SJSA1 (cell line): ENCODE measurements at regions not wholly inside any gene's neighbourhood (a gene's known extent, or its start where the extent isn't known, plus 50 kb on each side); places are given as distances from the start of the nearest gene placed in this dataset.
A peak's percentile ranks its signal among the peaks of the same experiment; 100 is the strongest.
"Not testable (repeated sequence)": the region's sequence is repeated elsewhere in the genome, so short reads cannot be mapped to it uniquely, and the experiment has no call there.

Source experiments
- DNase-seq, 2 experiments: peaks; one replicate each; pipeline ENCODE4 v3.0.0-alpha.2; 2015 to 2020; ENCODE audit warnings: low spot score in 2 of 2, low read depth in 1 of 2
- H3K27ac ChIP-seq: fragments of 250-450 bp; sonication (Bioruptor Pico); 2 replicates; pipeline ENCODE4 v1.5.1; 2020; ENCODE audit warnings: mild to moderate bottlenecking, moderate library complexity
- H3K27me3 ChIP-seq: fragments of 250-450 bp; sonication (Bioruptor Pico); replicated peaks from 2 replicates; pipeline ENCODE4 v1.5.1; 2020; ENCODE audit warnings: mild to moderate bottlenecking, moderate library complexity
- H3K36me3 ChIP-seq: fragments of 250-450 bp; sonication (Bioruptor Pico); 2 replicates; pipeline ENCODE4 v1.5.1; 2020; ENCODE audit warnings: mild to moderate bottlenecking
- H3K4me1 ChIP-seq: fragments of 250-450 bp; sonication (Bioruptor Pico); replicated peaks from 2 replicates; pipeline ENCODE4 v1.6.1; 2021; ENCODE audit warnings: mild to moderate bottlenecking
- H3K4me3 ChIP-seq: fragments of 250-450 bp; sonication (Bioruptor Pico); 2 replicates; pipeline ENCODE4 v1.5.1; 2020; ENCODE audit warnings: mild to moderate bottlenecking
- H3K9me3 ChIP-seq: fragments of 250-450 bp; sonication (Bioruptor Pico); replicated peaks from 2 replicates; pipeline ENCODE4 v1.5.1; 2020; ENCODE audit warnings: mild to moderate bottlenecking

DNA sequence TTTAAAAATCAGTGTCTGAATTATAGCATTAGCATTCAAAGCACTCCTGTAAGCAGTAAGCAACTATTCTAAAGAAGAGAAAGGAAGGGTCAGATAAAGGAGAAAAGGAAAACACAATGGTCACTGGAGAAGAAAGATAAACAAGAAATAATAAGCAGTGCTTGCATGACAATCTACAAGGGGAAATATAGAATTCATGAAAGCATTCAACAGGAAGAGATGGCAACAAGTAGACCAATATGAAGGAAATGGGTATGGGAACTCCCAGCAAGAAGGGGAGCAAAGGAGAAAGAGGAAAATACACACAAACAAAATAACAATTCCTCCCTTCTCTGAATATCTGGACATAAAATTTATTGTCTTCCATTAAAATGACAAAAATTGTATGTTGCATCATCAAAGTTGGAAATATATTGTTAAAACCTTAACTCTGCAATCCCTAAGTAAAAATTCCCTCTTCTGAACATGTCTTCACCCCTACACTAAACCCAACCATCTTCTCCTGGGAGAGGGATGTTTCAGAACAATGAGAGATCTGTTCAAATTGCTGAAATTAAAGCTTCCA is 206.3 kb upstream of the SAMSN1 start:
- DNase-seq = no peak
- H3K4me1 ChIP-seq = no peaks in the 10 kb centered on the region
- no peaks in the 10 kb centered on the region for H3K9me3 ChIP-seq
- H3K27ac ChIP-seq = no peak overlapping the region
- no peak overlapping the region for H3K4me3 ChIP-seq
- H3K36me3 ChIP-seq = no peaks in the 10 kb centered on the region
- H3K27me3 ChIP-seq = no peaks in the 10 kb centered on the region

DNA sequence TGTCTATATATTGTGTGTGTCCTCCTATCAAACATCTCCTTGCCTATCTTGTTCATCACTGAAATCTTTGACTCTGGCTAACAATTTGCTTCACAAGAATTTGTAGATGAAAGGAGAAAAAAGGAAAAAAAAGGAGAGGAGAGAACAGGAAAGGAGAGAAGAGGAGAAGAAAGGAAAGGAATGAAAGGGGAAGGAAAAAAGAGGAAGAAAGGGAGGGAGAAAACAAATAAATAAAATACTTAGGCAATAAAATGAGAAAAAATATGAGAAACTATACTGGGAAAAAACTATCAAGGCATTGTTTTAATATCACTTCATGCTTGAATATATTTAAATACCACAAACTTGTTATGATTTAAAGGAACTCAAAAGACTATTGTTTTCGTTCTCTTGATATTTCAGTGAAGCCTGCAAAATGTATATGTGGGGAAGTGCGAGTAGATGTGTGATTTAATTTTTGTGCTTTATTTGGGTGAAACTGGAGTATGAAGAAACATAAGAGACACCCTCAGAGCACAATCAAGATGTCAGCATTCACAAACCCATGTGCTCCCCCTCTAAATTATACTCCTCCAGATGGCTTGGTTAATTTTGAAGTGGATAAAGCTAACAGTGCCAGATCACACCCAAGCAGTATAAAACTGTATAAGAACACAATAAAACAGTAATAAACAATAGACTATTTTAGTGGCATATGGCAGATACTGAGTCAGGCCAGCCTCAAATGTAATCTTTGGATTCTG is 205.7 kb upstream of the SAMSN1 start:
- Histone ChIP-seq H3K4me1 (no peaks in the 10 kb centered on the region), H3K36me3 (no peaks in the 10 kb centered on the region)

DNA sequence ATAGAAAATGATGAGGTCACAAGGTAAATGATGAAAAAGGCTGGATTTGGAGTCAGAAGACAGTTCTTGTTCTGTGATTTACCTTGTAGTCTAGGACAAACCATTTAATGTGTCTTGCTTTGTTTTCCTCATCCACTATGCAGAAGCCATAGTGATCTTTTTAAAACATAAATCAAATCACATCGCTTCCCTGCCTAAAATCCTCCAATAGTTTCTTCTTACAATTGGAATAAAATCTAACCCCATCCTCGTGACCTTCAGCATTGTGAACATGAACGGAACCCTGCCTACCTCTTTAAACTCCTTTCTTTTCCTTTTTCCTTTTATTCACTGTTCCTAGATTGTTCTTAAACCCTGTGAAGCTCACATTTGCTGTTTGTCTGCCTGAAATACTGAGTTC is 204.9 kb upstream of the SAMSN1 start:
- Histone ChIP-seq H3K4me1 (no peaks in the 10 kb centered on the region), H3K4me3 (no peak overlapping the region), H3K9me3 (no peaks in the 10 kb centered on the region)

More for the DNA sequence above, 205.7 kb upstream of the SAMSN1 start:
- Histone ChIP-seq H3K27ac (no peak overlapping the region), H3K4me3 (no peak overlapping the region), H3K27me3 (no peaks in the 10 kb centered on the region), H3K9me3 (no peaks in the 10 kb centered on the region)
- no peak for DNase-seq

DNA sequence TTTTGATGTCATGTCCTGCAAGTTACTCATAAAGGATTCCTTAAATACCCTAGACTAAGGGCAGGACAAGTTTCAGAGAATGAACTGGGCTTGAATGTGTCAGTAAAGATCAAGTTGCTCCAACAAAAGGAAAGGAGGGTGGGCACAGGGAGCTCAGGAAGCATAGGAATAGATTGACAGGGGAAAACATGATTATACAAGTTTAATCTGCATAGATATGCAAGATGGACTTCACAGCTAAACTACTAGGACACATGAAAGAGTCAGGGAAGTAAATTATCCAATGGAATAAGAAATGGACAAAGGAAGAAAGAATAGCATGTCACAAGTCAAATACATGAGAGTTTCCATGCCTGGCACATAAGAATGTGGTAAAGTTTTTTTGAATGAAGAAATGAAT is 203.9 kb upstream of the SAMSN1 start:
- H3K27me3 ChIP-seq = no peaks in the 10 kb centered on the region
- H3K4me1 ChIP-seq = no peaks in the 10 kb centered on the region
- H3K4me3 ChIP-seq = no peak overlapping the region
- no peak for DNase-seq
- H3K27ac ChIP-seq = no peak overlapping the region
- no peaks in the 10 kb centered on the region for H3K9me3 ChIP-seq
- no peaks in the 10 kb centered on the region for H3K36me3 ChIP-seq

More for the DNA sequence above, 204.9 kb upstream of the SAMSN1 start:
- Histone ChIP-seq H3K36me3 (no peaks in the 10 kb centered on the region), H3K27ac (no peak overlapping the region), H3K27me3 (no peaks in the 10 kb centered on the region)
- DNase-seq = no peak

DNA sequence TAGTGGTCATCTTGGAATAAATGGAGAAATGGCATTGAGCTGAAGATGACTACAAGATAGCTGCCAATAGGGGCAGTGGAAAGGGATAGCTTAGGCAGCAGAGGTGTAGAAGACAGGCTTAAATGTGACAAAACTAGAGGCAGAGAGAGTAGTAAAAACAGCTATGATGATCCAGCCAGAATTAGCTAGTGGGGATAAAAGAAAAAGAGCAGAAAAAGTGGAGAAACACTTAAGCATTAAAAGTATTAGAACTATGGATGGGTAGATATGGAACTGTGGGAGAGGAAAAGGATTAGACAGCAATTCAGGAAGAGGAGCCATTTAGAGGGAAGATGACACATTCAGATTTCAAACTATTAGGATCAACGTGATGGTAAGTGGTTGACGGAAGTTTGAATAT is 202.5 kb upstream of the SAMSN1 start:
- Histone ChIP-seq H3K4me3 (no peak overlapping the region), H3K27me3 (no peaks in the 10 kb centered on the region), H3K27ac (no peak overlapping the region), H3K36me3 (no peaks in the 10 kb centered on the region), H3K4me1 (no peaks in the 10 kb centered on the region), H3K9me3 (no peaks in the 10 kb centered on the region)
- DNase-seq = no peak

DNA sequence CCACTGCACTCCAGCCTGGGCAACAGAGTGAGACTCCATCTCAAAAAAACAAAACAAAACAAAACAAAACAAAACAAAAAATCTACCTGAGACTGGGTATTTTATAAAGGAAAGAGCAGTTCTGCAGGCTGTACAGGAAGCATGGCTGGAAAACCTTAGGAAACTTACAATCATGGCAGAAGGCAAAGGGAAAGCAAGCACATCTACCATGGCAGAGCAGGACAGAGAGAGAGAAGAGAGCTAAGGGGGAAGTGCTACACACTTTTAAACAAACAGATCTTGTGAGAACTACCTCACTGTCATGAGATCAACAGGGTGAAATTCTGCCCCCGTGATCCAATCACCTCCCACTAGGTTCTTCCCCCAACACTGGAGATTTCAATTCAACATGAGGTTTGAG is 198.3 kb upstream of the SAMSN1 start:
- Histone ChIP-seq H3K36me3 (no peaks in the 10 kb centered on the region), H3K27me3 (no peaks in the 10 kb centered on the region), H3K27ac (no peak overlapping the region), H3K4me3 (no peak overlapping the region), H3K9me3 (no peaks in the 10 kb centered on the region), H3K4me1 (no peaks in the 10 kb centered on the region)
- no peak for DNase-seq

DNA sequence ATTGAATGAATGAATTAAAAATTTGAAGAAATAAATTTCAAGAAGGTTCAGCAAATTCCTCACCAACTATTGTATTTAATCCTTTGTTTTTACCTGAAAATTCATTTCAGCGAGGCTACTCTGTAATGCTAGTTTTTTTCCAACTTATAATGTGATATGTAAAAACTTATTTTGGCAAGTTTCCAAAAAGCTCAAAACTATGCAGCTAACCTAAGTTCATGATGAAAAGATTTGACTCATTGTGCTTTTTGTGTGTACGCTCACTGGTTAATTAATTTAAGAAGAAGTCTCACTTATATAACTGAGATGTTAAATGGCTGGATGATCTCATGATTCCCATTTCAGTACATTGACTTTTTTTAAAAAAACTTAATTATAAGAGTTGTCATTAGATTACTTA is 196.0 kb upstream of the SAMSN1 start:
- H3K27me3 ChIP-seq = no peaks in the 10 kb centered on the region
- H3K4me1 ChIP-seq = no peaks in the 10 kb centered on the region
- H3K36me3 ChIP-seq = no peaks in the 10 kb centered on the region
- H3K4me3 ChIP-seq = no peak overlapping the region
- DNase-seq = no peak
- H3K27ac ChIP-seq = no peak overlapping the region
- no peaks in the 10 kb centered on the region for H3K9me3 ChIP-seq

DNA sequence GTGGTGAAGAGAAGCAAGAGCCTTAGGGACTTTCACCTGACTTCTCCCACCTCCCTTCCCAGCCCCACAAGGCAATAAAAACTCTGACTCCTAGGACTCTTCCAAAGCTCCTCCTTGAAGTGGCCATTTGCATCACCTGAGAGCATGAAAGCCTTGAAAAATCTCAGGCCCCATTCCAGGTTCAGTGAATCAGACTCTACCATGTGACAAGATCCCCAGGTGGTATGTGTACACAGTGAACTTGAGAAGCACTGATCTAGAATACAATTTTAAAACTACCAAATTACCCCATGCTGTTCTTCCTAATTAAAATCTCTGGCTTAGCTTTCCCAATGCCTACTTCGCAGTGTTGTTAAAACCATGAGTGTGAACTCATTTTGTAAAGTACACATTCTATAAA is 195.1 kb upstream of the SAMSN1 start:
- DNase-seq = no peak
- Histone ChIP-seq H3K4me3 (no peak overlapping the region), H3K36me3 (no peaks in the 10 kb centered on the region), H3K4me1 (no peaks in the 10 kb centered on the region), H3K27me3 (no peaks in the 10 kb centered on the region), H3K9me3 (no peaks in the 10 kb centered on the region), H3K27ac (no peak overlapping the region)

DNA sequence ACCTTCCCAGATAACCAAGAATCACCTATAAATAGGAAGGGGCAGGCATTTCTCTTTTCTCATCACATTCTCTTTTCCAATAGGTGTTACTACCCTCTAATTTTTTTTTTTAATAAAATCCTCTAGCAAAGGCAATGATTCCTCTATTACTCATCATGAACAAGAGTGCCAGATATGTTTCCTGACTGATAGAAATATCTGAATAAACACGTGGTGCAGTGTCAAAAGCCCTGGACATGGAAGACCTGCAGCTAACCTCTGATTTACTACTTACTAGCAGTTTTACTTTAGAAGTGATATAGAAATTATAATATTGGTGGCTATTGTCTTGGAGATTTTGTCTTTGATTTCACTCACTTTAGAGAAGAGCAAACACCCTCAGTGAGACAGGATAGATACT is 194.6 kb upstream of the SAMSN1 start:
- no peaks in the 10 kb centered on the region for H3K27me3 ChIP-seq
- DNase-seq = no peak
- H3K27ac ChIP-seq = no peak overlapping the region
- no peaks in the 10 kb centered on the region for H3K9me3 ChIP-seq
- H3K4me3 ChIP-seq = no peak overlapping the region
- no peaks in the 10 kb centered on the region for H3K4me1 ChIP-seq
- H3K36me3 ChIP-seq = no peaks in the 10 kb centered on the region

DNA sequence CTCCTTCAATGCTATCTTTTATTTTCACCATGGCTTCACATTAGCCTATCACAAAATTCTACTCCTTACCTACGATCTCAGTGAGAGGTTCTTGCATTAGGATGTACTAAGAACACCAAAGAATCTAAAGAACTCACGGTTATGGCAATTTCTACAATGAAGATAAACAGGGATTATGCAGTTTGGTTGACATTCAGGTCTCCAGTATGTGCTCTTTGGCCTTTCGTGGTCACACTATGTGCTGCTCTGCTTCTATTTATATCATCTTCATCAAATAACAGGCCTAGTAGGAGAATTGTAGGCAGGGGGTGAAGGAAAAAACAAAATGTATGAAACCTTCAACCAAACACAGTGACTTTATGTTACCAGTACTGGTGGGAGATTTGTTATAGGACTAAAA is 194.0 kb upstream of the SAMSN1 start:
- Histone ChIP-seq H3K4me1 (no peaks in the 10 kb centered on the region), H3K27me3 (no peaks in the 10 kb centered on the region), H3K4me3 (no peak overlapping the region), H3K36me3 (no peaks in the 10 kb centered on the region), H3K9me3 (no peaks in the 10 kb centered on the region), H3K27ac (no peak overlapping the region)
- DNase-seq = no peak

DNA sequence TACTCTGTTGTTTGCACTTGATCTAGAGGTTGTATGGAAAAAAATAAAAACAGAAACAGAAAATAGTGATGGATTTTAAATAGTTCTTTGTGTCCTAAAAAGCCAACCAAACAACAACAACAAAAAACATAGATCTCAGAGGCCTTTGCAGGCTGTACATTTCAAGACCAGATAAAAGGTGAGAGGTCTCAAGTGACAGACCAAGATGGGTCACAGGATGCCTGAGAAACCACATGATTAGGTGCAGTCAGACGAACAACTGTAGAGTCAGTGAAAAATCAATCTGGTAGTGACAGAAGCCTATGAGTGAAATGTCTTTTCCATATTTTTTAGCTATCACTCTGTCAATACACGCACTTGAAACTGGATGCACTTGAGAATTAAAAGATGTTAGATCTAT is 193.5 kb upstream of the SAMSN1 start:
- no peak for DNase-seq

DNA sequence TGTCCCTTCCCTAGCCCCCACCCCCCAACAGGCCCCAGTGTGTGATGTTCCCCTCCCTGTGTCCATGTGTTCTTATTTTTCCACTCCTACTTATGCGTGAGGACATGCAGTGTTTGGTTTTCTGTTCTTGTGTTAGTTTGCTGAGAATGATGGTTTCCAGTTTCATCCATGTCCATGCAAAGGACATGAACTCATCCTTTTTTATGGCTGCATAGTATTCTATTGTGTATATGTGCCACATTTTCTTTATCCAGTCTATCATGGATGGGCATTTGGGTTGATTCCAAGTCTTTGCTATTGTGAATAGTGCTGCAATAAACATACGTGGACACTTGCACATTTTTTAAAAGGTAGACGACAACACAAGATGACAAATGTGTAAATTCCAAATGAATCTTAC is 192.5 kb upstream of the SAMSN1 start:
- not testable (repeated sequence) for H3K36me3 ChIP-seq, H3K4me3 ChIP-seq, DNase-seq

More for the DNA sequence above, 193.5 kb upstream of the SAMSN1 start:
- Histone ChIP-seq H3K4me3 (no peak overlapping the region), H3K27me3 (no peaks in the 10 kb centered on the region), H3K36me3 (no peaks in the 10 kb centered on the region), H3K4me1 (no peaks in the 10 kb centered on the region), H3K27ac (no peak overlapping the region), H3K9me3 (no peaks in the 10 kb centered on the region)

DNA sequence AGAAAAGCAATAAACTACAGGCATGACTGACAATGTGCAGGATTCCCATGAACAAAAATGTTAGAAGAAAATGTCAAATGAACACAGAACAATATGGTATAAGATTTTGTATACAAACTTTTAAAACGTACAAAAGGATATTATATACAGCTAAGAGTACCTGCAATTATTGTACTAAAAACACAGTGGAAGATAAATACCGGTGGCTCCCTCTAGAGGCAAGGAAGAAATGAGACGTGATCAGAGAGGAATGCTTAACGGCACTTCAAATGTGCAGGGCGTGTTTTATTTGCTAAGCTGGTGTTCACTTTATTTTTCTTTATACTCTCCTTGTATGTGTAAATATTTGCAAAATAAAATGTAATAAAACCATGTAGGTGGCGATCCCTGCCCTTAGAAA is 191.8 kb upstream of the SAMSN1 start:
- Histone ChIP-seq H3K4me1 (no peaks in the 10 kb centered on the region), H3K4me3 (no peak overlapping the region), H3K36me3 (no peaks in the 10 kb centered on the region), H3K9me3 (no peaks in the 10 kb centered on the region), H3K27me3 (no peaks in the 10 kb centered on the region), H3K27ac (no peak overlapping the region)
- DNase-seq = peak in 1 of 2 experiments; percentile 15

More for the DNA sequence above, 192.5 kb upstream of the SAMSN1 start:
- not testable (repeated sequence) for H3K27me3 ChIP-seq, H3K9me3 ChIP-seq, H3K4me1 ChIP-seq, H3K27ac ChIP-seq

DNA sequence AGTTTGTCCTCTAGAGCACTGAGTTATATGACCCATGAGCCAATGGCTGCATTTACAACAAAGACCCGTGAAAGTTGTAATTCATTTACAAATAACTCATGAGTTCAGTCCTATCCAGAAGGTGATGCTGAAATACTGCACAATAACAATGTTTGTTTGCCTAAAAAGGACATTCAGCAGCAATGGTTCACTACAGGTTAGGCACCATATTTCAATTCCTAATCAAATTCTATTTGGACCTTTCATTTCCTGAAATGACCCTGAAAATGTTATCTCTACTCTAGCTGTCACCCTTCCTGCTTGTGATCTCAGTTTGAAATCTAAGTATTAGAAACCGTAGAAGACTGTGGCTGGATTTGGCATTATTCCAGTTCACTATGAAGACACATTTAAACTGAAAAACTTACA is 191.2 kb upstream of the SAMSN1 start:
- Histone ChIP-seq H3K4me3 (no peak overlapping the region), H3K9me3 (no peaks in the 10 kb centered on the region), H3K27ac (no peak overlapping the region), H3K36me3 (no peaks in the 10 kb centered on the region), H3K27me3 (no peaks in the 10 kb centered on the region), H3K4me1 (no peaks in the 10 kb centered on the region)
- no peak for DNase-seq

DNA sequence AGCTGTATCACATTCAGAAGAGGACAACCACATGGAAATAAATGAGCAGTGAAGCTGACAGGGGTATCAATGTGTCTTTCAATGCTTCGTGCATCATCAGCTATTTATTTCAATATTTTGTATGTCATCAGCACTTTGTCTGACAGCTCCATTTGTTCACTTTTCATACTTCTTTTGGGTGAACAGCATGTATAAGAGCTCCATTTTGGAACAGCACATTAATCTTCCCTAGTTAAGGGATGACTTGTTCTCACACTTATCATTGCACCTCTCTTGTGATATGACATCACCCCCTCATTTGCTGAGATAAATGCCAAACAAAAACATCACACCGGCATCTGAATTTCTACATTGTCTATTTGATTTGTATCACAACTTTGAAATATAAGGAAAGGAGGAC is 190.6 kb upstream of the SAMSN1 start:
- no peaks in the 10 kb centered on the region for H3K36me3 ChIP-seq
- H3K9me3 ChIP-seq = no peaks in the 10 kb centered on the region
- H3K4me3 ChIP-seq = no peak overlapping the region
- H3K27ac ChIP-seq = no peak overlapping the region
- H3K4me1 ChIP-seq = no peaks in the 10 kb centered on the region
- DNase-seq = no peak
- H3K27me3 ChIP-seq = no peaks in the 10 kb centered on the region
